ENCODE measurements at regions not wholly inside any gene's neighbourhood (a gene's known extent, or its start where the extent isn't known, plus 50 kb on each side); places are given as distances from the start of the nearest gene placed in this dataset.

- no peak overlapping the region for H3K27ac ChIP-seq (ENCODE audit: low read length)
- no peaks in the 10 kb centered on the region for H3K9me3 ChIP-seq (ENCODE audit: control insufficient read depth, low read depth, low read length)
- no peaks in the 10 kb centered on the region for H3K27me3 ChIP-seq (ENCODE audit: control insufficient read depth, insufficient read depth, low read length)
- no peak overlapping the region for H3K9ac ChIP-seq (ENCODE audit: low read length)
- no peaks in the 10 kb centered on the region for H3K36me3 ChIP-seq (ENCODE audit: control insufficient read depth, low read depth, low read length)
- peaks cover 15% of the 10 kb centered on the region for H3K4me1 ChIP-seq (ENCODE audit: control insufficient read depth, low read depth, low read length)
- H3K4me3 ChIP-seq (ENCODE audit: low read length): no peak overlapping the region
Observed at GRCh38 chr2:236743039-236743920, 173.7 kb downstream of the ACKR3 start.

- Histone ChIP-seq H3K36me3 (ENCODE audit: control insufficient read depth, low read depth, low read length) (no peaks in the 10 kb centered on the region), H3K9me3 (ENCODE audit: control insufficient read depth, low read depth, low read length) (no peaks in the 10 kb centered on the region), H3K4me1 (ENCODE audit: control insufficient read depth, low read depth, low read length) (peaks cover 15% of the 10 kb centered on the region), H3K4me3 (ENCODE audit: low read length) (no peak overlapping the region), H3K9ac (ENCODE audit: low read length) (no peak overlapping the region), H3K27ac (ENCODE audit: low read length) (no peak overlapping the region), H3K27me3 (ENCODE audit: control insufficient read depth, insufficient read depth, low read length) (no peaks in the 10 kb centered on the region)
Observed at GRCh38 chr2:236743921-236744280, 174.3 kb downstream of the ACKR3 start.

- Histone ChIP-seq H3K27me3 (ENCODE audit: control insufficient read depth, insufficient read depth, low read length) (no peaks in the 10 kb centered on the region), H3K36me3 (ENCODE audit: control insufficient read depth, low read depth, low read length) (no peaks in the 10 kb centered on the region), H3K9ac (ENCODE audit: low read length) (no peak overlapping the region), H3K27ac (ENCODE audit: low read length) (no peak overlapping the region), H3K4me1 (ENCODE audit: control insufficient read depth, low read depth, low read length) (peaks cover 15% of the 10 kb centered on the region), H3K4me3 (ENCODE audit: low read length) (no peak overlapping the region), H3K9me3 (ENCODE audit: control insufficient read depth, low read depth, low read length) (no peaks in the 10 kb centered on the region)
Observed at GRCh38 chr2:236744281-236744705, 174.7 kb downstream of the ACKR3 start.

- Histone ChIP-seq H3K27me3 (ENCODE audit: control insufficient read depth, insufficient read depth, low read length) (no peaks in the 10 kb centered on the region), H3K9ac (ENCODE audit: low read length) (no peak overlapping the region), H3K27ac (ENCODE audit: low read length) (no peak overlapping the region), H3K4me1 (ENCODE audit: control insufficient read depth, low read depth, low read length) (peaks cover 15% of the 10 kb centered on the region), H3K9me3 (ENCODE audit: control insufficient read depth, low read depth, low read length) (no peaks in the 10 kb centered on the region), H3K36me3 (ENCODE audit: control insufficient read depth, low read depth, low read length) (no peaks in the 10 kb centered on the region), H3K4me3 (ENCODE audit: low read length) (no peak overlapping the region)
Observed at GRCh38 chr2:236744716-236745115, 175.1 kb downstream of the ACKR3 start.

GRCh38 chr2:236745420-236746210 is 176.0 kb downstream of the ACKR3 start:
- no peaks in the 10 kb centered on the region for H3K9me3 ChIP-seq (ENCODE audit: control insufficient read depth, low read depth, low read length)
- no peaks in the 10 kb centered on the region for H3K36me3 ChIP-seq (ENCODE audit: control insufficient read depth, low read depth, low read length)
- H3K4me1 ChIP-seq (ENCODE audit: control insufficient read depth, low read depth, low read length): peaks cover 15% of the 10 kb centered on the region
- no peak overlapping the region for H3K4me3 ChIP-seq (ENCODE audit: low read length)
- H3K27me3 ChIP-seq (ENCODE audit: control insufficient read depth, insufficient read depth, low read length): no peaks in the 10 kb centered on the region
- H3K9ac ChIP-seq (ENCODE audit: low read length): no peak overlapping the region
- H3K27ac ChIP-seq (ENCODE audit: low read length): no peak overlapping the region

- no peak overlapping the region for H3K9ac ChIP-seq (ENCODE audit: low read length)
- H3K4me1 ChIP-seq (ENCODE audit: control insufficient read depth, low read depth, low read length): peaks cover 15% of the 10 kb centered on the region
- H3K9me3 ChIP-seq (ENCODE audit: control insufficient read depth, low read depth, low read length): no peaks in the 10 kb centered on the region
- no peaks in the 10 kb centered on the region for H3K36me3 ChIP-seq (ENCODE audit: control insufficient read depth, low read depth, low read length)
- H3K27ac ChIP-seq (ENCODE audit: low read length): no peak overlapping the region
- H3K27me3 ChIP-seq (ENCODE audit: control insufficient read depth, insufficient read depth, low read length): no peaks in the 10 kb centered on the region
- H3K4me3 ChIP-seq (ENCODE audit: low read length): no peak overlapping the region
Observed at GRCh38 chr2:236746833-236747232, 177.2 kb downstream of the ACKR3 start.

- no peaks in the 10 kb centered on the region for H3K36me3 ChIP-seq (ENCODE audit: control insufficient read depth, low read depth, low read length)
- no peak overlapping the region for H3K27ac ChIP-seq (ENCODE audit: low read length)
- H3K4me3 ChIP-seq (ENCODE audit: low read length): no peak overlapping the region
- no peak overlapping the region for H3K9ac ChIP-seq (ENCODE audit: low read length)
- peaks cover 15% of the 10 kb centered on the region for H3K4me1 ChIP-seq (ENCODE audit: control insufficient read depth, low read depth, low read length)
- no peaks in the 10 kb centered on the region for H3K9me3 ChIP-seq (ENCODE audit: control insufficient read depth, low read depth, low read length)
- no peaks in the 10 kb centered on the region for H3K27me3 ChIP-seq (ENCODE audit: control insufficient read depth, insufficient read depth, low read length)
Observed at GRCh38 chr2:236747426-236747825, 177.8 kb downstream of the ACKR3 start.

- peaks cover 15% of the 10 kb centered on the region for H3K4me1 ChIP-seq (ENCODE audit: control insufficient read depth, low read depth, low read length)
Observed at GRCh38 chr2:236747925-236748324, 178.3 kb downstream of the ACKR3 start.

GRCh38 chr2:236748385-236748784 is 178.8 kb downstream of the ACKR3 start:
- Histone ChIP-seq H3K27ac (ENCODE audit: low read length) (no peak overlapping the region), H3K27me3 (ENCODE audit: control insufficient read depth, insufficient read depth, low read length) (no peaks in the 10 kb centered on the region), H3K9ac (ENCODE audit: low read length) (no peak overlapping the region), H3K36me3 (ENCODE audit: control insufficient read depth, low read depth, low read length) (no peaks in the 10 kb centered on the region), H3K9me3 (ENCODE audit: control insufficient read depth, low read depth, low read length) (no peaks in the 10 kb centered on the region), H3K4me1 (ENCODE audit: control insufficient read depth, low read depth, low read length) (peaks cover 15% of the 10 kb centered on the region), H3K4me3 (ENCODE audit: low read length) (no peak overlapping the region)

More at GRCh38 chr2:236747925-236748324, 178.3 kb downstream of the ACKR3 start:
- Histone ChIP-seq H3K9me3 (ENCODE audit: control insufficient read depth, low read depth, low read length) (no peaks in the 10 kb centered on the region), H3K27ac (ENCODE audit: low read length) (no peak overlapping the region), H3K9ac (ENCODE audit: low read length) (no peak overlapping the region), H3K27me3 (ENCODE audit: control insufficient read depth, insufficient read depth, low read length) (no peaks in the 10 kb centered on the region), H3K36me3 (ENCODE audit: control insufficient read depth, low read depth, low read length) (no peaks in the 10 kb centered on the region), H3K4me3 (ENCODE audit: low read length) (no peak overlapping the region)

GRCh38 chr2:236748801-236749200 is 179.2 kb downstream of the ACKR3 start:
- H3K9ac ChIP-seq (ENCODE audit: low read length): no peak overlapping the region
- no peaks in the 10 kb centered on the region for H3K36me3 ChIP-seq (ENCODE audit: control insufficient read depth, low read depth, low read length)
- no peak overlapping the region for H3K4me3 ChIP-seq (ENCODE audit: low read length)
- peaks cover 15% of the 10 kb centered on the region for H3K4me1 ChIP-seq (ENCODE audit: control insufficient read depth, low read depth, low read length)
- H3K27me3 ChIP-seq (ENCODE audit: control insufficient read depth, insufficient read depth, low read length): no peaks in the 10 kb centered on the region
- no peaks in the 10 kb centered on the region for H3K9me3 ChIP-seq (ENCODE audit: control insufficient read depth, low read depth, low read length)
- H3K27ac ChIP-seq (ENCODE audit: low read length): no peak overlapping the region

GRCh38 chr2:236749346-236749745 is 179.7 kb downstream of the ACKR3 start:
- H3K9me3 ChIP-seq (ENCODE audit: control insufficient read depth, low read depth, low read length): no peaks in the 10 kb centered on the region
- H3K4me1 ChIP-seq (ENCODE audit: control insufficient read depth, low read depth, low read length): peaks cover 15% of the 10 kb centered on the region
- H3K36me3 ChIP-seq (ENCODE audit: control insufficient read depth, low read depth, low read length): no peaks in the 10 kb centered on the region
- no peak overlapping the region for H3K9ac ChIP-seq (ENCODE audit: low read length)
- H3K27ac ChIP-seq (ENCODE audit: low read length): no peak overlapping the region
- H3K27me3 ChIP-seq (ENCODE audit: control insufficient read depth, insufficient read depth, low read length): no peaks in the 10 kb centered on the region
- H3K4me3 ChIP-seq (ENCODE audit: low read length): no peak overlapping the region
